ENCODE measurements at regions not wholly inside any gene's neighbourhood (a gene's known extent, or its start where the extent isn't known, plus 50 kb on each side); places are given as distances from the start of the nearest gene placed in this dataset.

GRCh38 chrX:137287191-137287590 lies 253.4 kb upstream of the GPR101 start:
- TF ChIP-seq, protein P1, sequence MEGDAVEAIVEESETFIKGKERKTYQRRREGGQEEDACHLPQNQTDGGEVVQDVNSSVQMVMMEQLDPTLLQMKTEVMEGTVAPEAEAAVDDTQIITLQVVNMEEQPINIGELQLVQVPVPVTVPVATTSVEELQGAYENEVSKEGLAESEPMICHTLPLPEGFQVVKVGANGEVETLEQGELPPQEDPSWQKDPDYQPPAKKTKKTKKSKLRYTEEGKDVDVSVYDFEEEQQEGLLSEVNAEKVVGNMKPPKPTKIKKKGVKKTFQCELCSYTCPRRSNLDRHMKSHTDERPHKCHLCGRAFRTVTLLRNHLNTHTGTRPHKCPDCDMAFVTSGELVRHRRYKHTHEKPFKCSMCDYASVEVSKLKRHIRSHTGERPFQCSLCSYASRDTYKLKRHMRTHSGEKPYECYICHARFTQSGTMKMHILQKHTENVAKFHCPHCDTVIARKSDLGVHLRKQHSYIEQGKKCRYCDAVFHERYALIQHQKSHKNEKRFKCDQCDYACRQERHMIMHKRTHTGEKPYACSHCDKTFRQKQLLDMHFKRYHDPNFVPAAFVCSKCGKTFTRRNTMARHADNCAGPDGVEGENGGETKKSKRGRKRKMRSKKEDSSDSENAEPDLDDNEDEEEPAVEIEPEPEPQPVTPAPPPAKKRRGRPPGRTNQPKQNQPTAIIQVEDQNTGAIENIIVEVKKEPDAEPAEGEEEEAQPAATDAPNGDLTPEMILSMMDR (IDR thresholded peaks at IDR 0.05) = no peak
- TF ChIP-seq POLR2A (IDR thresholded peaks at IDR 0.05) = no peak
